WI38 (cell line): ENCODE measurements at regions not wholly inside any gene's neighbourhood (a gene's known extent, or its start where the extent isn't known, plus 50 kb on each side); places are given as distances from the start of the nearest gene placed in this dataset.

Experiments
- H3K4me3 ChIP-seq: 2 replicates; pipeline ENCODE4 v1.5.1; 2011; ENCODE audit warnings: low read depth, mild to moderate bottlenecking, control low read depth, low read length
- CTCF ChIP-seq: IDR thresholded peaks from 2 replicates; pipeline ENCODE4 v1.5.1; 2012; ENCODE audit warnings: low read depth, mild to moderate bottlenecking, control low read depth, low read length

- TF ChIP-seq CTCF: no peak
- H3K4me3 ChIP-seq: no peak overlapping the region
These were observed 440.1 kb upstream of the LINC00305 start for GRCh38 chr18:64589000-64589399.

DNA sequence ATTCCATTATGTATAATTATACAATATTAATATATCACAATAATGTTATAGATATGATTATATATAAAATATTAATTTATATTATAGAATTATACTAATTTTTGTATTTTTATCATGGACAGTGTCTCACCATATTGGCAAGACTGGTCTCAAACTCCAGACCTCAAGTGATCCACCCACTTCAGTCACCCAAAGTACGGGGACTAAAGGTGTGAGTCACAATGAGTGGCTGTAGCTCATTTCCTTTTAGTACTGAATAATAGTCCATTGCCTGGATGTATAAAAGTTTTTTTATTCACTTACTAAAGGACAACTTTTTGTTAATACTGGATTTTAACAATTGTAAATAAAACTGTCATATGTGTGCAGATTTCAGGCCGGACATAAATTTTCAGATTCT is 417.6 kb upstream of the LINC00305 start:
- TF ChIP-seq CTCF: no peak
- H3K4me3 ChIP-seq: no peak overlapping the region

DNA sequence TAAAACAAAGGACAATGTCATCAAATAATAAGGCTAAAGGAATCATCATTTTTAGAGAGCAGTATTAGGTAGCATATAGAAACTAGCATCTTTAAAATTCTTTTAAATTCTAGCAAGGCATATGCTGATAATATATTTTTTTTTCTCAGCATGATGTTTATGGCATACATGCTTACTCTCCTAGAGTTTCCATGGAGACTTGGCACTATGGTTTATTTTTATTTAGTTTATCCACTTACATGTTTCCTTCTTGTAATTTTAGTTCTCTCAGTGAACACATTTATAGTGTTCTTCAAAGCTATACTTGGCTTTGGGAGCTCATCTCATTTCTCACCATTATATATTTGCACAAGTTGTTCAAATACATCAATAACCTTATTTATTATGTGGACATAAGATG is 413.8 kb upstream of the LINC00305 start:
- no peak for TF ChIP-seq CTCF
- no peak overlapping the region for H3K4me3 ChIP-seq

- no peak for TF ChIP-seq CTCF
- no peak overlapping the region for H3K4me3 ChIP-seq
These were observed 397.6 kb upstream of the LINC00305 start for GRCh38 chr18:64546451-64546850.

GRCh38 chr18:64539847-64540246 is 391.0 kb upstream of the LINC00305 start:
- no peak overlapping the region for H3K4me3 ChIP-seq
- no peak for TF ChIP-seq CTCF

DNA sequence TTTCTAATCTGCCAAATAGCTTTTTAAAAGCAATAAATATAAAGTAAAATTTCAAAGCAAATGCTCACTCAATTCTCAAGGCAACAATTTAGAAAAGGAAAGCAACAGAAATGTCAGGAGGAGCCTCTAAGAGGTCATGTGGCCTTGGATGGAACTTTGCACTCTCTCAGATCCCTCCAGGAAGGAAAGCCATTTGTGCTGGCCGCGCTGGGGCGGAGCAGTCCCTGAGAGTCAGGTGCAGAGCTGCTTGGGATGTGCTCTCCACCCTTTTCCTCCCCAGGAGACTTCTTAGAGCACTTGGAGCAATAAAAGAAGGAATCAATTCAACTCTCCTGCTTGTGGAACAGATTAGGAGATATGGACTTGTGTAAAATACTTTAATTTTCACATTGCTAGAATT is 379.8 kb upstream of the LINC00305 start:
- no peak for TF ChIP-seq CTCF
- H3K4me3 ChIP-seq: no peak overlapping the region

DNA sequence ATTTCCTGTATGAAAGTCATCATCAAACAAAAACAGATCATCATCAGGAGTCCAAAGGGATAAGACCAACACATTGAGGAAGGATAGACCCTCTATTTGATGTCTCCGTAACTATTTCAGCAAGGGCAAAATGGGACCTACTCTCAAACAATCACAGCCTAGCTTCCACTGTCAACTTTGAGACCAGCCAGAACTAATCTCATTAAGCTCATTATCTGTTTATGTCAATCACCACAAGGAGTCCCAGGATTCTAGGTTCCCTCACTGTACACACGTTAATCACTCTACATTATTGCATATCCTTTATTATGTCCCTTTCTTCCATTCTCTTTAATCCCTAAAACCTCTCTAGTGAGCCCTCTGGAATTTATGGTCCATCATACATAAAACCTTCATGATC is 370.3 kb upstream of the LINC00305 start:
- H3K4me3 ChIP-seq: no peak overlapping the region
- TF ChIP-seq CTCF: no peak
